GM19395 (cell line): ENCODE measurements at regions not wholly inside any gene's neighbourhood (a gene's known extent, or its start where the extent isn't known, plus 50 kb on each side); places are given as distances from the start of the nearest gene placed in this dataset.

Experiments used
- ATAC-seq: cut with Tn5 transposase; IDR thresholded peaks from one replicate; pipeline ENCODE4 v1.9.1; 2021; ENCODE audit warnings: mild to moderate bottlenecking, moderate library complexity; ENCODE audit not compliant: unreplicated experiment

DNA sequence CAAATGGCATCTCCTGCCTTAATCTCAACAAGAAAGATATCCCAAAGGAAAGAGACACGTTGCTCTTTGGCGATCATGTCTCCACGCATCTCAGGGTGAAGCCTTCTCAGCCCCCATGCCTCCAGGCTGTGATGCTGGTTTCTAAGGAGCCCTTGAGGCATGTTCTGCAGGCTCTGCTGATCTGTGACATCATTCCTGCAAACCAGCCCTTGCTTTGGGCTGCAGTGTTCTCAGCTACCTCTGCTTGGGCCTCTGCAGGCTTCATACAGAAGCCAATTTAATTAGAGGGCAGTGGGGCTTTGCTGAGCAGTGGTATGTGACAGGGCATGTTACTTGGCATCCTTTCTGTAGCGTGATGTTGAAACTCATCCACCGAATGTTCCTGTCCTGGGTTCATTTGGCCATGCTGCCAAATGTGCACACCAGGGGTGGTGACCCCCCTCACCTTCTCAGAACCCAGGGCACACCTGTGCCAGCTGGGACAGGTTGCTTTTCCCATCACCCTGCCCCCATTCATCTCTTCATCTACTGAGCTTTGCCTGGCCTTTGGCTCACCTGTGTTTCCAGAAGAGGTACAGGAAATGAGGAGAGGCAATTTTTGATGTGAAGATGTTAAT, 230.9 kb downstream of the TEX29 start:
- ATAC-seq = no peak

DNA sequence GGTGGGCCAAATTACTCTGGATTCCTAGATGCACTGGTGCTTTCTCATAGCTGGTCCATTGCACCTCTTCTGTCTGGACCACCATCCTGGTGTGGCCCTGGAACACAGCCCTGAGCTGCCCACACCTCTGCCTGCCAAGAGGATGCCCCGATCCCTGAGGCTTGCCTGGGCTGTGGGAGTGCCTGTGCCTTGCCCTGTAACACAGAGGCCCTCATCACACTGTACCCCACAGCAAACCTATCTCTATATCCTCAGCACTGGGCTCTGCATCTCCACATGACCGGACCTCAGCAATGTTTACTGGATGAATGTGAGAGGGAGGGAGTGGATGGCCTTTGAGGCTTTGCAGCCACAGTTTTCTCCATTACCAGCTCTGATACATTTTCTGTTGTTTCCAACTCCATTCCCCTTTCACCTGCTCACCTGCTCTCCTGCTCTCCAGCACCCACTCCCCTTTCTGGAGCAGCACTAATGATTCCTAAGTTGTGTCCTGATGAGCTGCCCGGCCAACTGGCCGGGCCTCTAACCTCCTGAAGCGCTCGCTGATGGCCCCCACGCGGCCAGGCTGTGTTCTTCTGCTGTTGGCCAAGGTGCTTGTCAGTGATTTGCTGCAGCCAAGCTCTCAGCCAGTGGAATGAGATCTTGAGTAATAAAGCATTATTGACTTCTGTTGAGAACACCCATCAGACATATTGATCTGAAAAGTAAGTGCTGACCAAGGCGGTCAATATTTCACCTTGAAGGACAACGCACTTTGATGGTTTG, 232.6 kb downstream of the TEX29 start:
- ATAC-seq = no peak

DNA sequence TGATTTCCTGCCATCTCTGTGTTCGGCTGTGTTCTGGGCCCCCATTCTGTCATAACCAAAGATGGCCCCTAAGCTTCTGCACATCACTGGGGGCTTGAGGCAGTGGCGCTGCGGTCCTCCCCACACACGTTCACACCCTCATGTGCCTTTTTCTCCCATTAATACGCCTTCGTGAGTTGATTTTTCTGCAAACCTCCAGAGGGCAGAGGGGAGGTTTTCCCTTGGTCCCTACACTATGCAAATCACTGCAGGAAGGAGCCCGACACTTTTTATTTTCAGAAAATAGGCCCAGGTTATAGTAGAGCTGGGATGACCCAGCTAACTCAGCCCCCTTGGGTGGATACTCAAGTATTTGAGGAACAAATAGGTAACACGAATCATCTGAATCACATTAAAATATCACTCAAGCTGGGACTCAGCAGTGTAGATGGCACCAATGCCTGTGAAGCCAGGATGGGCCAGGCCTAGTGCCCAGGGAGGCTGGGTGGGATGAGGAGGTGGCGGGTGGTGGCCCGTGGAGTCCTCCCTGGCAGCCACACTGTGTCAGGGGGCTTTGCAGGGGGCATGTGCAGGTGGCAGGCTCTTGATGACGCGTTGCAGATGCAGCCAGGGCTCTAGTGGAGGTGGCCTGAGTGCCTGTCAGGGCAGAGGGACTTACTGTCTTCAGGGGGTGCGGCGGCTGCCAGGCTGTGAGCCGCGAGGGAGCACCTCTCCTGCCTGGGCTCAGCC, 234.3 kb downstream of the TEX29 start:
- ATAC-seq = no peak

DNA sequence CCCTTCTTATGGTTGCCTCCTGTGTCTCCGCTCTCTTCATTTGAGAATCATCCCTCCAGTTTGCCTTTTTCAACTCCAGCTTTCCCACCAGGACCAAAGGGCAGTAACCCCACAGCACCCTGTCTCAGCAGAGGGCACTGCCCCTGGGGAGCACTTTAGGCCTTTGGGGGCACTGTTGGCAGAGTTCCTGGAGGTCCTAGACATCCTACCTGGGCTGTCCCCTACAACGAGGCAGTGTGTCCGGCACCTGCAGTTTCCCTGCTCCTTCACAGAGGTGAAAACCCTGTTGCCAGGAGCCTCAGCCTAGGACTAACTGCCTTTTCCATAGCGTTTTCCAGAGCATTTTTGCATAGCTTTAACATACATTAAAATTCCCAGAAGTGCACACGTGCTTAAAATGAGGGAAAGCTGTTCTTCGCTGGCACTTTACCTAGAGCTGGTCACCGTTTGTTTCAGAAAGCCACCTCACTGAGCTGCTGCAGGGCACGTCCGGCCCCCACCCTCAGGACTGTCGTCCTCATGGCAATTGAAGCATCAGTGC, 234.9 kb downstream of the TEX29 start:
- ATAC-seq = no peak

DNA sequence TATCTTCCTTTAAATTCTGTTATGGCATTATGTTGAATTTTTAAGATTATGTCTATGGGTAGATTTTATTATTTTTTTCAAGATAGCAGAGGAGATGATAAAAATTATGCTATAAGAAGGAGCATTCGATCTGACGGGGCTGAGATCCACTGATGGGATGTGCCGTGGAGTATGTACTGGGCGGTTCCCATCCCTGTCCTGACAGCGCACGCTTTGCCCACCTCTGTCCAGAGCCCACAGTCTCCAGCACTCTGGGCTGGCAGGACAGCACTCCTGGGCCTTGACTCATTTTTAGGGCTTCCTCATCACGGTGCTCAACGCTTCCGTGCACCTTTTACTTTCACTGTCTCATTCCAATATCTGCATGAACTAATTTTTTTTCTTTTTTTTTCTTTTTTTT, 235.5 kb downstream of the TEX29 start:
- ATAC-seq = no peak

DNA sequence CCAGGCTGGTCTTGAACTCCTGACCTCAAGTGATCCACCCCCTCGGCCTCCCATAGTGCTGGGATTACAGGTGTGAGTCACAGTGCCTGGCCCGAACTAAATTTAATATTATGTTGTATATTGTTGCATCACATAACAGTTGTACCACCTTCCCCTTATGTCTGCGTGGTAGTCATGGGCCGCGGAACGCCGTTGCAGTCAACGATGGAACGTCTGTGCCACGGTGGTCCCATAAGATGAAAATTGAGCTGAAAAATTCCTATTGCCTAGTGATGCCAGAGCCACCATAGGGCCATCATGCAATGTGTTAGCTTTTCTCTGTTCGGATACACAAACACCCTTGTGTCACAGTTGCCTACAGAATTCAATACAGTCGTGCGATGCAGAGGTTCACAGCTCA, 236.1 kb downstream of the TEX29 start:
- ATAC-seq = no peak

DNA sequence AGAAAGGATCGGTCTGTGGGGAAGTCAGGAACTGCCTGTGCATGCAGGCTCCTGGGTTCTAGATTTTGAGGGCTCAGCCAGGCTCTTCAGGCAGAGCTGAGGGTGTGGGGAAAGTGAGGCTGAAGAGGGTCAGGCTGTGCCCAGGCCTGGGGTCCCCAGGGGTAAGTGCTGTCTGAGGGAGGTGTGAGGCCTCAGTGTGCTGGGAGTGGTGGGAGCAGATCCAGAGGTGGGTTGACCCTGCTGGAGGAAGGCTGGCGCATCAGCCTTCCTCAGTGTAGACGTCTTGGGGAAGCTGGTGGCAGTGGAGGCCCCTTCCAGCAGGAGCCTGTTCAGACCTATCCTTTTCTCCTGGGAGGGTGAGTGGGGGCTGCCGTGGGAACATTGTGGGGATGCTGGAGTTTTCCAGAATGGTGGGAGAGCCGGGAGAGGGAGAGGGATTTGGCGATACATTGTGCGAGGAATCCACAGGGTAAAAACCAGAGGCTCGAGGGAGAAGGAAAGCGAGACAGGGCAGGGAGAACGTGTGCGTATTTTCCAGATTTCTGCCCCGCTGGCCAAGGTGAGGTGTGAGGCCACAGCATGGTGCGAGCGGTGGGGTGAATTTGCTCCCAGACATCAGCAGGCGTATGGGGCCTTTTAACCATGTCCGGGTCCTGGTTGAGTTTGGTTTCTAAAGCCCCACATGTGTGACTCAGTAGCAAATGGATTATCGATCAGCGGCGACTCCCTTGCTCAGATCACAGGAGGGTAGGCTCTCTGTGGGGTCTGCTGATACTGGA, 237.7 kb downstream of the TEX29 start:
- ATAC-seq = no peak

DNA sequence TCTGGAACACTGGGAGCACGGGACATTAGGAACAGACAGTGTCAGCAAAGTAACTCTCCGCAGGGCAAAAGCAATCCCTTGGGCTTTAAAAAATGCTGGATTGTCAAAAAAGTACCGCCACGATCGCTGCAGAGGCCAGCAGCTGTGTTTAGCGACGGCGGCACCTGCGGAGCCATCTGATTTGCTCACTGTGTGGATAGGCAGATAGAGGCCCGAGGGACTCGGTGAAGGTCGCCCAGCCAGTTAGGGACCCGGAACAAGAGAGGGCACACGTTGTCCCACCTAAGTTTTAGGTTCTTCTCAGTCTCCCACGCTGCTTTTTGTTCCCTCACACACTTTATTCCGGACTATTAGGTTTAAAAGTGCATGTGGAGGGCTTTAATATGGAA, 238.3 kb downstream of the TEX29 start:
- ATAC-seq = no peak

DNA sequence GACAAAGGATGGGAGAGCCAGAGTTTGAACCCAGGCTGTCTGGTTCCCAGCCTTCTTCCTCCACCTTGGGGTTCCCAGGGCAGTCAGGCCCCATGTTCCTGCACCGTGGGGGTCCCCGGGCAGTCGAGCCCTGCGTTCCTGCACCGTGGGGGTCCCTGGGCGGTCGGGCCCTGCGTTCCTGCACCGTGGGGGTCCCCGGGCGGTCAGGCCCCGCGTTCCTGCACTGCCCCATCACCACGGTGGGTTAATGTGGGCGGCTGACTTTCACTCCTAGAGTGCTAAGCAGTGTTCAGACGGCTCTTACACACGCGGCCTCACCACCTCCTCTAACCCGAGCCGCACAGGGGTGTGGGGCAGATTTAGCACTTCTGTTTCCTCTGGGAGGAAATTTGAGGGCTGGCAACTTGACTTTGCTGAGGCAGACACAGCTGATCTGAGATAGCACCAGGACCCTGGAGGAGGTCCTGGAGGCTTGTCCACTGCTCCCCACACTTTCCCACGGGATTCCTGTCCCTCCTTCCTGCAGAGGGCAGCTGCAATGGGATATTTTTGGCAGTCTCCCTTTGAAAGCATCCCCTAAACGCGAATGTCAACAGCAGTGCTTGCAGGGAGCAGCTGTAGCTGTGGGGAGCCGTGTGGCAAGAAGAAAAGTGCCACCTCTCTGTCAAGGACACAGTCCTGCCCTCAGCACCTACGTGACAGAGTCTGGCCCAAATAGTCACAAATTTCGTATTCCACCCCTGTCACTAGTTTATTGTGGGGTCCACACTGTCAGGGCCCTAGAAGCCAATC, 239.4 kb downstream of the TEX29 start:
- ATAC-seq = no peak

DNA sequence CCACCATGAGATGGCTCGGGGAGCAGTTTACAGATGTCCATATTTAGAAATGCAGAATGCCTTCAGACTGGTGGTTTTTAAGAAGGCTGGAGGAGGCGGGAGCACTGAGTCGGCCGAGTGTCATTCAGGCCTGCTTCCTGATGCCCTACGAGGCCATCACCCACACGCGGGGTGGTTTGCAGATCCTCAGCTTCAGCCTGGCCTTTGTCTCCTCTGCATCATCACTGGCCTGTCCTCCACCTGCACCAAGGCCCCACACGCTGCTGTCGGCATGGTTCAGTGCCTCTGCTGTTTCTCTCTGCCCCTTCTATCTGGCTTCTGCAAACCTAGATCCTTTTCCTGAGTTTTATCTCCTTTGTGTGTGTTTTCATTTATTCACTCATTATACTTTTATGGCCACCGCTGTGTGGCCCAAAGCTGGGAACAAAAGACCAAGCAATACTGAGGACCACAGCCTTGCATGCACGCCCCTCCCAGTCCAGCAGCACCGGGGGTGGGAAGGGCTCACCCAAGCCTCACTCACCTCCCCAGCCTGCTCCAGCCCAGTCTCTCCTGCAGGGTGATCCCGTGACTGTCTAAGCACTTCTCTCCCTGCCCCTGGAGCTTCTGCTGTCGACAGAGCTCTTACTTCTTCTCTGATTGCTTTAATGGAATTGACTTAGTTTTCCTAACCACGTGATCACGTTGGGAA, 240.8 kb downstream of the TEX29 start:
- ATAC-seq = no peak

DNA sequence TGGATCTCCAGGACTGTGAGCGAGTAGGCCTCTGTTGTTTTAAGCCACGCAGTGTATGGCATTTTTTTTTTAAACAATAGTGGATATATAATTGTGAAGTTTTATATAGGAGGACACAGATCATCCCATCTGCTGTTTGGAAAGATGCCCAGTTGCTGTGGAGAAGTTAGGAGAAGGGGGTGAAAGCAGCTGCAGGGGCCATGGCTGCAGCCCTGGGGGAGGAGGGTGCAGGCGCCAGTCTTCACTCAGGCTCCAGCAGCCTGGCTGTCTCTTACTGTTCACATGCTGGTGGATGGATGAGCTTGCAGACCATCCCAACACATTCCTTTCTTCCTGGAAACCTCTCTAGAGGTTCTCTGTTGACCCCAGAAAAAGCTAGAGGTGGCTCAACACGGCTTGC, 242.3 kb downstream of the TEX29 start:
- ATAC-seq = no peak

DNA sequence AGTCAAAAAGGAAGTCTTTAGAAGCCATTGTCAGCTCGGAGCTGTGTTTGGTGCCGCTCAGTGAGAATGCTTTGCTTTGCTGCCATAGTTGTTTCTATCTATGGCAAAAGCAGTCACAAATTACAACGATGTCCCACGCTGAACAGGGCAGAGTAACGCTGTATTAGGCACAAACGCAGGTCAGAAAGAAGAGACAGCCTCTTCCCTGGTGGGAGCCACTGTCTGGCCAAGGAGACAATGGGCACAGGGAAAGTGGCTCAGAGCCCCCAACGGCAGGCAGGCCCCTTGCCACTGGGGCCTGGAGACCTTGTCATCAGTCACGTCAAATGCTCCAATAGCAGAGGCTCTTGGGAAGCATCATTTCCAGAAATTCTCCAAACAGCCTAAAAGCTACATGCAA, 244.2 kb downstream of the TEX29 start:
- ATAC-seq = no peak

DNA sequence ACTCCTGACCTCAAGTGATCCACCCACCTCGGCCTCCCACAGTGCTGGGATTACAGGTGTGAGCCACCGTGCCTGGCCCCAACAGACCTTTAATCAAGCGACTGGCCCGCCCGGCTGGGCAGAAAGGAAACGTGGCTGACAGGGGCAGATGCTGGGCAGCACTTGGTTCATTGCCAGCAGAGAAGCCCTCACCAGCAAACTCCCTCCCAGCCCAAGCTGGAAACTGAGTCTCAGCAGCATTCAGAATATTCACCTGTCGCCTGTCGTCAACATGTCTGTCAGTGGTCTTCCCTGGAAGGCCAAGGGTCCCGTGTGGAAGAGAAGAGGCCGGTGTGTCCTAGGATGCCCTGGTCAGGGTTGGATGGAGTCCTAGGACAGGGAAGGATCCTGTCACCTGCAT, 245.0 kb downstream of the TEX29 start:
- no peak for ATAC-seq

DNA sequence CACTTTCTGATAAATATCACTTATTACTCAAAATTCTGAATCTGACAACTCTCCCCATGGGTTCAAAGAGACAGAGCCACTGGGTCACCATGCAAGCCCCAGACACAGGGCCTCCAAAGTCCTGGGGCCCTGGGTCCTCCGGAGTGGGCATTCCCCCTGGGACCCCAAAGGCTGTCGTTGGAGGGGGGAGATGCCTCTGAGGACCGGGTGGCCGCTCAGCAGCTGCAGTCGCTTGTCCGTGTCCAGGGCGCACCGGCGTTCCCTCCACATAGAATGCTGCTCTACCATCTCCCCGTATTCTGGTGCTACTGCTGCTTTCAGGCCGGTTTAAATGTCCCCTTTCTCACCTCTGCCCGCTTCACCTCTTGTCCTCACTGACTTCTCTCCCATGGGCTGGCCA, 246.1 kb downstream of the TEX29 start:
- ATAC-seq = no peak

DNA sequence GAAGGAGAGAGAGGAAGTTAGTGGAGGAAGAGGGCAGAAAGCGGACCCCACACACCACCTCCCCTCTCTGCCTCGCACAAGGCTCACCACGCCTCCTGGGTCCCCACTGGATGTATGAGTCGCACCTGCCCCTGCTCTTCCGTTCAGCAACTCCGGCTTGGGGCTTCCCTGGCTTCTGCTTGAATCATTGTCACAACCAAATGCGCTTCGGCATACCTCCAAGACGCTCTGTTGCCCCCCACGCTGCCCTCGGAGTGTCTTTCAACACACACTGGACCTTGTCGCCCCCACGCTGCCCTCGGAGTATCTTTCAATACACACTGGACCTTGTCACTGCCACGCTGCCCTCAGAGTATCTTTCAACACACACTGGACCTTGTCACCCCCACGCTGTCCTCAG, 247.2 kb downstream of the TEX29 start:
- ATAC-seq = no peak

DNA sequence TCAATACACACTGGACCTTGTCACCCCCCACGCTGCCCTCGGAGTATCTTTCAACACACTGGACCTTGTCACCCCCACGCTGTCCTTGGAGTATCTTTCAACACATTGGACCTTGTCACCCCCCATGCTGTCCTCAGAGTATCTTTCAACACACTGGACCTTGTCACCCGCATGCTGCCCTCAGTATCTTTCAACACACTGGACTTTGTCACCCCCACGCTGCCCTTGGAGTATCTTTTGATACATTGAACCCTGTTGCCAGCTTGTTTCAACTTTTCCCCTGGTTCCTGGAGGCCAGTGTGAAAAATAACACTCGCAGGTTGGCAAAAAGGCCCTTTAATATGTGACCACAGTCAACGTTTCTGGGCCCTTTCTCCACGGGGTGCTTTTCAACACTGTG, 247.8 kb downstream of the TEX29 start:
- no peak for ATAC-seq

DNA sequence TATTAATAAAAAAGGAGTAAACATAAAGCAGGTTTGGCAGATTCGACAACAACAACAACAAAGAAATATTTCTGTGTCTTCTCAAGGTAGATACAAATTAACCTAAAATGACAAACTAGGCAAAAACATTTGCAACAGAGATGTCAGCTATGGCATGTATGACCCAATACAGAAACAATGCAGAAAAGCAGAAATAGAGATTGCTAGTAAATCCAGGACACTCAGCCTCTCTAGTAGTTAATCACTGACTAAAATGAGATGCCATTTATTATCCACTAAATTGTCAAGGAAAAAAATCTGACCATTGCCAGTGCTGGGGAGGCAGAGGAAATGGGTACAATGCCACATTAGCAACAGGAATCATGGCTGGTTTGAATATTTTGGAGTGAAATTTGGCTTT, 250.5 kb downstream of the TEX29 start:
- ATAC-seq = no peak

DNA sequence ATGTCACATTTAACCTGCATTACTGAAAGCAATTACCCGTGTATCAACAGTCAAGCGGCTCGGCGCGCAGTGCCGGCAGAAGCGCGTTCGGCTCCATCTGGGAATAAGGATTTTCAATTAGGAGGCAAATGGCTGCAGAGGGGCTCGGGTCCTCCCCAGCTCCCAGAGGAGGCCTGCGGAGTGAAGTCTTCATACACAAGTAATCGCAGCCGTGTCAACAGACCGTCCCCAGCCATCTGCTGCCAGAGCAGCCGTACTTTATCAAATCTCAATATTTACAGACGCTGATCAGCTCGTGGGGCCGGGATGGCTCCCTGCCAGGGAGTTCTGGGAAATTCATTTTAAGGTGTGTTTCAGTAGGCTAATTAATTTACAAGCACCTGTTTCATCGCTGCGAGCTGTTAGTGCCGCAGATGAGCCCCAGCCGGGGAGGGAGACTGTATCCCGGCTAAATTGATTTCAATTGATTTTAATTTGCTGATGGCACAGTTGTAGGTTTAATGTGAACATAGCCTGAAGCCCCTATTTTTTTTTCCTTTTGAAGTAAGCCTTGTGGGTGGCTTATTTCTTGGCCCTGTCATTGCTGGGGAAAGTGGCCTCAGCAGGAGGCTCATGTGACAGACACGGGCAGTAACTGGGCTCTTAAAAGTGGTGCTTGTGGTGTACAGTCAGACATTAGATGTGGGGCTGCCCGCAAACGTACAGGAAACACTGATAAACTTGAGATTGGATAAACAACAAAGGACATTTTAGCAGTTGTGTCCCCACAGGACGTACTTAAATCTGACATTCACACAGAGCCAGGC, 252.7 kb downstream of the TEX29 start:
- ATAC-seq = no peak

DNA sequence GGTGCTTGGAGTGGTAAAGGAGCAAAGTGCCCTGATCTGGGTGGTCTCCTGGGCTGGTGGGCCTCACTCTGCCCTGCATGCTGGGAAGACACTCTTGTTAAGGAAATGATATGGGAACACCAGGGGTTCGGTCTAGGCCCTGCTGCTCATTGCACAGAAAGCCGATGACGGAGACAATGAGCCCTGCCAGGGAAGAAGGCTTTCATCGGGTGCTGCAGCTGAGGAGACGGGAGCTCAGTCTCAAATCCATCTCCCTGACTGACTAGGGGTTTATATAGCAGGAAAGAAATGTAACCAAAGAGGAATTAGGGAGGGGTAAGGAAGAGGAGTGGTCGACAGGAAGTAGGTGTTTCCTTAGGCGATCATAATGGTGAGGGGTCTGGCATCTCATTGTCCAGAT, 253.4 kb downstream of the TEX29 start:
- ATAC-seq = no peak
